ENCODE measurements at regions not wholly inside any gene's neighbourhood (a gene's known extent, or its start where the extent isn't known, plus 50 kb on each side); places are given as distances from the start of the nearest gene placed in this dataset.

DNA sequence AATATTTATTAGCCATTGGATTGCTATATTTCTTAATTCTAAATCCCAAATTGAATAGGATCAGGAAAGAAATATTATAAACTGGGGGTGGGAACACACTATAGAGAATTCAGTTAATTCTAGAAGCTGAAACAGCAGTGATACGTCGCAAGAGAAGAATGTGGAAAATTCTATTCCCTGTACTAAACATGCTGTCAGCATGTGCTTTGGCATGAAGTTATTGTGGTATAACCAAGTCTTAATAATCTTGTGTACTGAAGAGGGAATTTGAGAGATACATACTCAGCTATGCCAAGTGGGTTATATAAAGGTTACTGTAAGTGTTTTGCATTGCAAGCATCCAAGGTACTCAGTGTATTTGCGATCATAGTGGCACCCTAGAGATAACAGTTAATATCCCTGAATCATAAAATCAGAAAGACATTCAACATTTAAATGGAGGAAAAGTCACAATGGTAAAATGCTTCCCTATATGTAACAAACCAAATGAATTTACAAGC, 1492.9 kb upstream of the C9orf72 start:
- ChIA-PET POLR2A (no interaction called here), CTCF (no interaction called here)
- Histone ChIP-seq H4K20me1 (replicated peaks; ENCODE audit: control insufficient read depth, extremely low read depth, insufficient read depth, low read length) (no peaks in the 10 kb centered on the region), H3K4me1 (ENCODE audit: control insufficient read depth, extremely low read depth, insufficient read depth, low read length) (no peaks in the 10 kb centered on the region), H3K79me2 (ENCODE audit: control insufficient read depth, insufficient read depth, low read length) (no peaks in the 10 kb centered on the region), H3K4me2 (ENCODE audit: insufficient read depth, low read length) (no peak overlapping the region), H3K27me3 (ENCODE audit: control insufficient read depth in 2 of 2, insufficient read depth in 2 of 2, low read length in 2 of 2) (no peaks in the 10 kb centered on the region), H3K27ac (ENCODE audit: insufficient read depth, low read depth, low read length) (no peak overlapping the region), H3K36me3 (ENCODE audit: control insufficient read depth in 2 of 2, extremely low read depth in 1 of 2, insufficient read depth in 2 of 2, low read length in 2 of 2) (no peaks in the 10 kb centered on the region), H2AFZ (ENCODE audit: low read depth, low read length) (no peak overlapping the region), H3K9ac (replicated peaks; ENCODE audit: extremely low read depth, insufficient read depth, low read length) (no peak overlapping the region), H3K4me3 (replicated peaks in 1 of 3; ENCODE audit: insufficient read depth in 1 of 3, low read depth in 1 of 3, low read length in 3 of 3) (no peak overlapping the region), H3K9me3 (replicated peaks; ENCODE audit: control insufficient read depth, insufficient read depth, low read length) (peaks cover 2% of the 10 kb centered on the region), H3K9me1 (replicated peaks; ENCODE audit: control insufficient read depth, extremely low read depth, insufficient read depth, low read length) (no peaks in the 10 kb centered on the region)
- intact Hi-C loops (cut with micrococcal nuclease) (no loop called here), dilution Hi-C loops (cut with MboI; ENCODE audit: extremely low pct_ligation_motif_present, low sequenced_read_pairs) (no loop called here)
- TF ChIP-seq POLR2AphosphoS5 (IDR thresholded peaks at IDR 0.05; ENCODE audit: insufficient read depth, low read depth, low read length) (no peak), MYC (IDR thresholded peaks at IDR 0.05; ENCODE audit: low read depth, low read length) (no peak), POLR2A (IDR thresholded peaks at IDR 0.05; ENCODE audit: low read depth, low read length) (no peak), FOS (IDR thresholded peaks at IDR 0.05; ENCODE audit: borderline replicate concordance, insufficient read depth, low read length) (no peak), EZH2 (IDR thresholded peaks at IDR 0.05; ENCODE audit: borderline replicate concordance, low read depth, low read length, severe bottlenecking) (no peak), JUN (IDR thresholded peaks at IDR 0.05; ENCODE audit: borderline replicate concordance, insufficient read depth, insufficient read length, low read depth) (no peak), GATA2 (IDR thresholded peaks at IDR 0.05; ENCODE audit: insufficient read depth, insufficient read length, low read depth, low read length) (no peak)
- TF ChIP-seq, protein P1, sequence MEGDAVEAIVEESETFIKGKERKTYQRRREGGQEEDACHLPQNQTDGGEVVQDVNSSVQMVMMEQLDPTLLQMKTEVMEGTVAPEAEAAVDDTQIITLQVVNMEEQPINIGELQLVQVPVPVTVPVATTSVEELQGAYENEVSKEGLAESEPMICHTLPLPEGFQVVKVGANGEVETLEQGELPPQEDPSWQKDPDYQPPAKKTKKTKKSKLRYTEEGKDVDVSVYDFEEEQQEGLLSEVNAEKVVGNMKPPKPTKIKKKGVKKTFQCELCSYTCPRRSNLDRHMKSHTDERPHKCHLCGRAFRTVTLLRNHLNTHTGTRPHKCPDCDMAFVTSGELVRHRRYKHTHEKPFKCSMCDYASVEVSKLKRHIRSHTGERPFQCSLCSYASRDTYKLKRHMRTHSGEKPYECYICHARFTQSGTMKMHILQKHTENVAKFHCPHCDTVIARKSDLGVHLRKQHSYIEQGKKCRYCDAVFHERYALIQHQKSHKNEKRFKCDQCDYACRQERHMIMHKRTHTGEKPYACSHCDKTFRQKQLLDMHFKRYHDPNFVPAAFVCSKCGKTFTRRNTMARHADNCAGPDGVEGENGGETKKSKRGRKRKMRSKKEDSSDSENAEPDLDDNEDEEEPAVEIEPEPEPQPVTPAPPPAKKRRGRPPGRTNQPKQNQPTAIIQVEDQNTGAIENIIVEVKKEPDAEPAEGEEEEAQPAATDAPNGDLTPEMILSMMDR (IDR thresholded peaks at IDR 0.05; ENCODE audit: extremely low read depth in 1 of 2, insufficient read depth in 1 of 2, low read depth in 1 of 2, low read length in 2 of 2): no peak
- TF ChIP-seq, protein P2, sequence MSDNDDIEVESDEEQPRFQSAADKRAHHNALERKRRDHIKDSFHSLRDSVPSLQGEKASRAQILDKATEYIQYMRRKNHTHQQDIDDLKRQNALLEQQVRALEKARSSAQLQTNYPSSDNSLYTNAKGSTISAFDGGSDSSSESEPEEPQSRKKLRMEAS (IDR thresholded peaks at IDR 0.05; ENCODE audit: insufficient read depth, insufficient read length): no peak
- no TSS peak for BruUV-seq (replicated peaks)
- FAIRE-seq: no peak
- no peak for DNase-seq (ENCODE audit: low read depth, low spot score)
